Esophagus squamous epithelium (tissue), 5 donors: ENCODE measurements at regions not wholly inside any gene's neighbourhood (a gene's known extent, or its start where the extent isn't known, plus 50 kb on each side); places are given as distances from the start of the nearest gene placed in this dataset.

Experiments used
- DNase-seq: peaks from one replicate; lab custom pipeline; 2025; lab: John Stamatoyannopoulos, UW
- H3K27ac ChIP-seq, 4 donors: fragments of 200-600 bp; sonication (generic); one replicate each; pipeline ENCODE4 v1.5.1; 2016 to 2019; ENCODE audit warnings: mild to moderate bottlenecking in 1 of 4
- H3K27me3 ChIP-seq, 4 donors: fragments of 200-600 bp; sonication (generic); 1 replicate in 3 of 4; 2 replicates in 1 of 4; pipeline versions ENCODE4 v1.5.1 to v1.6.0; 2017 to 2021; ENCODE audit warnings: antibody characterized with exemption in 1 of 4
- H3K36me3 ChIP-seq, 3 donors: fragments of 200-600 bp; sonication (generic); one replicate each; pipeline ENCODE4 v1.5.1; 2016 to 2019
- H3K4me1 ChIP-seq, 3 donors: fragments of 200-600 bp; sonication (generic); one replicate each; pipeline ENCODE4 v1.5.1; 2017 to 2019
- H3K4me3 ChIP-seq, 4 donors: fragments of 200-600 bp; sonication (generic); 1 replicate in 3 of 4; 2 replicates in 1 of 4; pipeline ENCODE4 v1.5.1; 2016 to 2019; ENCODE audit warnings: mild to moderate bottlenecking in 2 of 4, moderate library complexity in 1 of 4
- H3K9me3 ChIP-seq, 3 donors: fragments of 200-600 bp; sonication (generic); one replicate each; pipeline ENCODE4 v1.5.1; 2016 to 2019
- CTCF ChIP-seq, 6 experiments: fragments of 450-650 bp in 4 of 6; fragments of 200-600 bp in 2 of 6; sonication (generic) in 2 of 6; IDR thresholded peaks; one replicate each; pipeline ENCODE4 v1.5.1; 2016 to 2019; ENCODE audit warnings: antibody characterized with exemption in 6 of 6, mild to moderate bottlenecking in 4 of 6, moderate library complexity in 4 of 6
- POLR2A ChIP-seq, 4 donors: fragments of 450-650 bp; IDR thresholded peaks; one replicate each; pipeline ENCODE4 v1.6.1; 2017; ENCODE audit warnings: antibody characterized with exemption in 4 of 4, mild to moderate bottlenecking in 4 of 4, moderate library complexity in 3 of 4
- WGBS, 2 donors: methylation state at CpG; one replicate each; pipeline ENCODE4 v1.1.5; 2018; 5-methylcytosine and 5-hydroxymethylcytosine counted together
- intact Hi-C: fragments of 100-400 bp; cut with DNase I; formaldehyde crosslinking; loops from one replicate; pipeline ENCODE4 v1.15.0; 2022
- donor health status: DM: yes; HTN: yes; CAD: no.

- Histone ChIP-seq H3K27me3 (no peaks in the 10 kb centered on the region), H3K27ac (no peak overlapping the region), H3K4me1 (no peaks in the 10 kb centered on the region), H3K9me3 (peaks cover 0 to 8% (median 0%) of the 10 kb centered on the region in 3 donors), H3K4me3 (no peak overlapping the region), H3K36me3 (no peaks in the 10 kb centered on the region)
- TF ChIP-seq CTCF (IDR thresholded peaks at IDR 0.05) (no peak), POLR2A (IDR thresholded peaks at IDR 0.05) (no peak)
- intact Hi-C loops = no loop called here
- WGBS, 2 donors = 58 to 86% methylated on average over 2 of the region's 2 CpGs
- no peak for DNase-seq
Measured at GRCh38 chr4:35347276-35347675, 897.0 kb downstream of the ARAP2 start.

GRCh38 chr4:35358001-35358584, 886.2 kb downstream of the ARAP2 start:
- H3K4me1 ChIP-seq = no peaks in the 10 kb centered on the region
- H3K36me3 ChIP-seq = no peaks in the 10 kb centered on the region
- H3K9me3 ChIP-seq = no peaks in the 10 kb centered on the region
- DNase-seq = no peak
- H3K4me3 ChIP-seq = no peak overlapping the region
- intact Hi-C loops = no loop called here
- no peak for TF ChIP-seq POLR2A (IDR thresholded peaks at IDR 0.05)
- TF ChIP-seq CTCF (IDR thresholded peaks at IDR 0.05) = no peak
- 71 to 79% methylated on average over 3 of the region's 3 CpGs for WGBS, 2 donors
- H3K27me3 ChIP-seq = no peaks in the 10 kb centered on the region
- H3K27ac ChIP-seq = no peak overlapping the region

DNA sequence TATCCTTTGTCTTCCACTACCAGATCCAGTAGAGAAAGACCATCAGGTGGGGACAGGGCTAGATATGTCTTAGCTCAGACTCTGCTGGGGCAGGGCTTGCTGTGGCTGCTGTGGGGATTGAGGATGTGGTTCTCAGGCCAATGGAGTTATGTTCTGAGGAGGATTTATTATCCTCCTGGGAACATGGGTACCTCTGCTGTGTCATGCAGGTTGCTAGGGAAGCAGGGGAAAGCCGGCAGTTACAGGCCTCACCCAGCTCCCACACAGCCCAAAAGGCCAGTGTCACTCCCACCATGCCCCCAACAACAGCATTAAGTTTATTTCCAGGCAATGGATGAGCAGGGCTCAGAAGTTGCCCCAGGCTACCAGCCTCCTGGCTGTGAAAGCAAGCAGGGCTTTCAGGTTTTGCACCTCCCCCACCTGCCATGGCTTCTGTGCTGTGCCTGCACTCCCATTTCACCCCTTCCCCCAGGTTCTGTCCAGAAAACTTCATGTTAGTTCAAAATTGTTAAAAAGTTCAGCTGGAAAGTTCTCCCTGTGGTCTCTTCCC, 879.9 kb downstream of the ARAP2 start:
- no peaks in the 10 kb centered on the region for H3K4me1 ChIP-seq
- no peak for DNase-seq
- peaks cover 0 to 12% (median 0%) of the 10 kb centered on the region in 3 donors for H3K9me3 ChIP-seq
- TF ChIP-seq CTCF (IDR thresholded peaks at IDR 0.05) = no peak
- no peak for TF ChIP-seq POLR2A (IDR thresholded peaks at IDR 0.05)
- H3K4me3 ChIP-seq = no peak overlapping the region
- WGBS, 2 donors = 50 to 67% methylated on average over 1 of the region's 1 CpG
- H3K27me3 ChIP-seq = no peaks in the 10 kb centered on the region
- H3K27ac ChIP-seq = no peak overlapping the region
- intact Hi-C loops = no loop called here
- no peaks in the 10 kb centered on the region for H3K36me3 ChIP-seq

- DNase-seq = no peak
- H3K4me1 ChIP-seq = no peaks in the 10 kb centered on the region
- H3K27me3 ChIP-seq = no peaks in the 10 kb centered on the region
- no peak overlapping the region for H3K4me3 ChIP-seq
- H3K27ac ChIP-seq = no peak overlapping the region
- WGBS, 2 donors = 64 to 75% methylated on average over 1 of the region's 1 CpG
- TF ChIP-seq CTCF (IDR thresholded peaks at IDR 0.05) (no peak), POLR2A (IDR thresholded peaks at IDR 0.05) (no peak)
- no peaks in the 10 kb centered on the region for H3K36me3 ChIP-seq
- H3K9me3 ChIP-seq = peaks cover 0 to 12% (median 0%) of the 10 kb centered on the region in 3 donors
- intact Hi-C loops = no loop called here
Measured at GRCh38 chr4:35365186-35365585, 879.1 kb downstream of the ARAP2 start.

DNA sequence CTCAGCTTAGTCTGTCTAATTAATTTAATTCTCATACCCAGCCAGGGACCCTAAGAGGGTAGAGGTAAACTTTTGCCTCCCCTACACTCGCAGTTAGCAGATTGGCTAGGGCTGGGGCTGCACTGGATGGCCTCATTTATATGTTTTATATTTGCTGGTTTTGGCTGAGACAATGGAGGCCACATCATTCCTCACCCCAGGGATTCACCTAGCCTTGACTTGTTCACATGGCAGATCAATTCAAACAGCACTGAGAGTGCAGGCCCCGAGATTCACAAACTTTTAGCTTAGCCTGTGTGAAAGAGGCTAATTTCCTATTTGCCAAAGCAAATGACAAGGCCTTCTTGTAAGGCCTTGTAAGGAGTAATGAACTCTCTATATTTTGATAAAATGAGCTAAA, 844.4 kb downstream of the ARAP2 start:
- no peak for DNase-seq

More for the DNA sequence above, 844.4 kb downstream of the ARAP2 start:
- Histone ChIP-seq H3K36me3 (no peaks in the 10 kb centered on the region), H3K4me1 (no peaks in the 10 kb centered on the region), H3K9me3 (no peaks in the 10 kb centered on the region), H3K27ac (no peak overlapping the region), H3K4me3 (no peak overlapping the region), H3K27me3 (no peaks in the 10 kb centered on the region)
- WGBS, 2 donors = 46 to 56% methylated on average over 2 of the region's 2 CpGs
- intact Hi-C loops = no loop called here
- no peak for TF ChIP-seq CTCF (IDR thresholded peaks at IDR 0.05)
- TF ChIP-seq POLR2A (IDR thresholded peaks at IDR 0.05) = no peak
